ENCODE measurements at regions not wholly inside any gene's neighbourhood (a gene's known extent, or its start where the extent isn't known, plus 50 kb on each side); places are given as distances from the start of the nearest gene placed in this dataset.

DNA sequence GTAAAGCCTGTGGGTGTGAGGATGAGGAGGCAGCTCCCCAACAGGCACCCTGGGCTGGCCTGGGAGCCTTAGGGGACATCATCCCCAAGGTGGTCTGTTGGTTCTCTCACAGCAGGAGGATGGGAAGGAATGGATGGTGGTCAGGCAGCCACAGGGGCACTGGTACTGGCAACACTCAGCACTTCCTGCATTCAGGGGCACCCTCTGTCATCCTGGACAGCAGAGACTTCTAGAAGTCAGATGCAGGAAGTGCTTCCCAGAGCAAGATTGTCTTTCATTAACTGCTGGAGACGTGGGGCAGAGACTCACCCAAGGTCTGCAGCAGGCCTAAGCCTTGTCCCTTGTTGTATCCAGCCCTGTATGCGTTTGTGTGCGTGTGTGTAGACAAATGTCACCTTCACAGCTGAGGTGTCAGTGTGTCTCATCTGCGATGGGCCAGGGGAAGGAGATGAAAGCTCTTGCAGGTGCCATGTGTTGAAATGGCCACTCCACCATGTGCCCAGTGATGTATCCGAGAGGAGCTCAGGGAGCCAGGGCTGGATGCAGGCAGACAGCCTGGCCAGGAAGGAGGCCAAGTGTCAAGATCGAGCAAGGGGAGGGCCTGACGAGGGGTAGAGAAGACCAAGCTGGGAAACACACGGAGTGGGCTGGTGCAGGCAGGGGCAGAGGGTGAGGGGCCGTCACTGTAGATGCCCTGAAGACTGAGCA is 85.1 kb downstream of the PITPNM2 start:
- ChIA-PET CTCF (interaction anchor here (1.1 to 2.4 kb wide), 2 partner anchors 9 to 11 kb away, joined by 3 to 7 read pairs; no protein-coding TSS in a partner anchor), POLR2A (interaction anchor here (2.3 kb wide), 1 partner anchor 9 kb away, joined by 13 read pairs; no protein-coding TSS in a partner anchor)

DNA sequence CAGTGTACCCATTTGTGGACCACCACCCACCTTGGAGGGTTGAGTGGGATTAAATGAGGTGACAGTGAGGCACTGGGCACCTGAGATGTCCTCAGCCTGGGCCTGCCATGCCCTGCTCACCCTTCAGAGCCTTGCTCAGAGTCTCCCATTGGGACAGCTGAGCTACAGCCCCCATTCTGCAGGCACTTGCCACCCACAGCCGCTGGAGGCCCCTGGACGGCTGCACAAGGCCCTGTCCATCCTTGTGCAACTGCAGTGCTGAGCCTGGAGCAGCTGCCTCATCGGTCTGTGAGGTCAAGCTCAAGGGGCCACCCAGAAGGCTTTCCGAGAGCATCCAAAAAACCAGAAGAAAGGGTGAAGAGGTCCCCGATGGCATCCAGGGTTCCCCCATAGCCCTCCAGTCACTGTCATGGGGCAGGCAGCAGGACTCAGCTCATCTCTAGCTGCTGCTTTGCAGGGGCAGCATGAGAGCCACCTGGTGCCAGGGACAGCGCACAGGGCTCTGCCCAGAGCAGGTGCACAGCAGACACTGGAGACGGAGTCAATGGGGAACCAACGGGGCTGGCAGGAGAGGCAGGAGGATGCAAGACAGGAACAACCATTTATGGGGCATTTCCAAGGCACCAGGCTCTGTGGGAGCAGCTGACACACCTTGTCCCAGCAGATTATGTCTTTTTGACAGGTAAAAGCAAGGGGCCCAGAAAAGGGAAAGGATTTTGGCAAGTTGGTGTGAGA is 84.6 kb downstream of the ARL6IP4 start:
- H3K4me1 Mint-ChIP-seq: peaks cover 12% of the 10 kb centered on the region
- CTCF ChIA-PET: interaction anchor here (1.1 to 2.4 kb wide), 2 partner anchors 10 to 11 kb away, joined by 3 to 7 read pairs; no protein-coding TSS in a partner anchor
- H3K36me3 Mint-ChIP-seq (ENCODE audit: low read depth): no peaks in the 10 kb centered on the region
- no peak overlapping the region for H3K4me3 Mint-ChIP-seq
- no peak for DNase-seq
- no peak overlapping the region for H3K27ac Mint-ChIP-seq
- no peaks in the 10 kb centered on the region for H3K9me3 Mint-ChIP-seq
- POLR2A ChIA-PET: interaction anchor here (2.3 kb wide), 1 partner anchor 10 kb away, joined by 13 read pairs; no protein-coding TSS in a partner anchor
- H3K27me3 Mint-ChIP-seq: no peaks in the 10 kb centered on the region

More for the DNA sequence above, 85.1 kb downstream of the PITPNM2 start:
- no peak for DNase-seq
- Mint-ChIP-seq H3K27ac (no peak overlapping the region), H3K4me1 (peaks cover 15% of the 10 kb centered on the region), H3K27me3 (no peaks in the 10 kb centered on the region), H3K9me3 (no peaks in the 10 kb centered on the region), H3K4me3 (no peak overlapping the region), H3K36me3 (ENCODE audit: low read depth) (no peaks in the 10 kb centered on the region)

DNA sequence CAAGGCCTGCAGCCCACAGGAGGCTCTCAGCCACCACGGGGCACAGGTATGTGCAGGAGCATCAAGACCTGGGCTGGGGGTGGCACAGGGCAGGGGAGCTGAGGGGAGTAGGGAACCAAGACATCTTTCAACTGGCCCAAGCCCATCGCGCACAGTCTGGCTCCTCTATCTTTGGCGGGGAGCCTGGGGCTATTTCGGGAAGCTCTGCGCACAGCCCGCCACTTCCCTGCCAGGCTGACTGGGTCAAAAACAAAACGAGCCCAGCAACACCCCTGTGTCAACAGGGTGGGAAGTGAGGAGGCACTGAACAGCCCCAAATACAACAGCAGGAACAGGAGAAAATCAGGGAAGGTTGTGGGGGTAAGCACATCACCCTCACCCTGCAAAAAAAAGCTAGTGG is 83.9 kb downstream of the ARL6IP4 start:
- Mint-ChIP-seq H3K27ac (no peak overlapping the region), H3K27me3 (no peaks in the 10 kb centered on the region), H3K9me3 (no peaks in the 10 kb centered on the region), H3K4me3 (no peak overlapping the region), H3K4me1 (peaks cover 12% of the 10 kb centered on the region), H3K36me3 (ENCODE audit: low read depth) (no peaks in the 10 kb centered on the region)
- ChIA-PET CTCF (interaction anchor here (1.1 to 2.4 kb wide), 2 partner anchors 11 to 12 kb away, joined by 3 to 7 read pairs; no protein-coding TSS in a partner anchor), POLR2A (interaction anchor here (2.3 kb wide), 1 partner anchor 11 kb away, joined by 13 read pairs; no protein-coding TSS in a partner anchor)
- DNase-seq: no peak

DNA sequence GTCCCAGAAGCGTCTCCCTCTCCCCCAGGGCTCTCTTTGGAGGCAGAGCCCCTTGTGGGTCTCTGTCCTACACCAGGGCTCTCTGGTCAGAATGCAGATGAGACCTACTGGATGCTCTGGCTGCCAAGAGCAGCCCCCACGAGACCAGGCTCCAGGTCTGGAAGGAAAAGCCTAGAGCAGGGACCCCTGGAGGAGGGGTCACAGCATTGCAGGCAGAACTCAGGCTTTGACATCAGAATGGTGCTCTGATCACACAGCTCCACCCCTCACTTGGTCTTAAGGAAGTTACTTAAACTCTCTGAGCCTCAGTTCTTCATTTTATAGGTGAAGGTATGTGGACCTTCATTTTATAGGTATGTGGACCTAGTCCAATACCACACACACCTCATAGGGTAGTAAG is 83.1 kb downstream of the ARL6IP4 start:
- peaks cover 12% of the 10 kb centered on the region for H3K4me1 Mint-ChIP-seq
- no peak overlapping the region for H3K4me3 Mint-ChIP-seq
- POLR2A ChIA-PET: no interaction called here
- CTCF ChIA-PET: no interaction called here
- no peaks in the 10 kb centered on the region for H3K9me3 Mint-ChIP-seq
- H3K36me3 Mint-ChIP-seq (ENCODE audit: low read depth): no peaks in the 10 kb centered on the region
- DNase-seq: no peak
- no peaks in the 10 kb centered on the region for H3K27me3 Mint-ChIP-seq
- no peak overlapping the region for H3K27ac Mint-ChIP-seq

DNA sequence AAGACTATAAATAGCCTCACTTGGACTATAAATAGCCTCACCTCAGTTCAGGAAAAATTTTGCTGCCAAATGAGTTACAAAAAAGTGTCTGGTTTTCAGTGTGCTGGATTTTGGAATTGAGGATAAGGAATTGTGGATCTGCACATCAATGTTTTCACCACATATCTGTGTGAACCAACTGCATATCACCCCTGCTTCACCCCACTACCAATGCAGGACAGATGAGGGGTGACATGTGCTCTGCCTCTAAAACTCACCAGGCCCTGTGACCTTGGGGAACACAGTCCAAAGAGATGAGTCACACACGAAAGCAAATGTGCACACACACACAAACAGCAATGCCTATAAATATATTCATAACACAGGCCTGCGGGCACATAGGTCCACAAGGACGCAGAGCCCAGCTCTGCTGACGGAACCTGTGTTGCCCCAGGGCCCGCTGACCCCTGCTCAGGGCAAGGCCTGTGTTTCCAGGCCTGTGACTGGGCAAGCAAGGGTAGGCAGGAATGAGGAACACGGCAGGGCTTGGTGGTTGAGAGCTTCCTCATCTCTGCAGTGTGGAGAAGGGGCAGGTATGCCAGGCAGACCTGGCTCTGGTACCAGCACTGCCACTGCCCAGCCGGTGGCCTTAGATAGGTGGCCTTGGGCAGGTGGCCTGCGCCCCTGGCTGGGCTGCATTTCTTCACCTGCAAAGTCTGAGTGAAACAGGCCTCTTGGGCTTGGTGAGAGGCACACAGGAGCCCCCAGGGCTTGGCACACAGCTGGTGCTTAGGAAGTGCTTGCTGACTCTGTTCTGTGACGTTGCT is 82.4 kb downstream of the ARL6IP4 start:
- H3K4me3 Mint-ChIP-seq: no peak overlapping the region
- POLR2A ChIA-PET: interaction anchor here (0.6 kb wide), 1 partner anchor 57 kb away, joined by 3 read pairs; no protein-coding TSS in a partner anchor
- DNase-seq: no peak
- H3K27me3 Mint-ChIP-seq: no peaks in the 10 kb centered on the region
- no peaks in the 10 kb centered on the region for H3K36me3 Mint-ChIP-seq (ENCODE audit: low read depth)
- H3K27ac Mint-ChIP-seq: no peak overlapping the region
- no peaks in the 10 kb centered on the region for H3K9me3 Mint-ChIP-seq
- CTCF ChIA-PET: no interaction called here
- peaks cover 12% of the 10 kb centered on the region for H3K4me1 Mint-ChIP-seq

DNA sequence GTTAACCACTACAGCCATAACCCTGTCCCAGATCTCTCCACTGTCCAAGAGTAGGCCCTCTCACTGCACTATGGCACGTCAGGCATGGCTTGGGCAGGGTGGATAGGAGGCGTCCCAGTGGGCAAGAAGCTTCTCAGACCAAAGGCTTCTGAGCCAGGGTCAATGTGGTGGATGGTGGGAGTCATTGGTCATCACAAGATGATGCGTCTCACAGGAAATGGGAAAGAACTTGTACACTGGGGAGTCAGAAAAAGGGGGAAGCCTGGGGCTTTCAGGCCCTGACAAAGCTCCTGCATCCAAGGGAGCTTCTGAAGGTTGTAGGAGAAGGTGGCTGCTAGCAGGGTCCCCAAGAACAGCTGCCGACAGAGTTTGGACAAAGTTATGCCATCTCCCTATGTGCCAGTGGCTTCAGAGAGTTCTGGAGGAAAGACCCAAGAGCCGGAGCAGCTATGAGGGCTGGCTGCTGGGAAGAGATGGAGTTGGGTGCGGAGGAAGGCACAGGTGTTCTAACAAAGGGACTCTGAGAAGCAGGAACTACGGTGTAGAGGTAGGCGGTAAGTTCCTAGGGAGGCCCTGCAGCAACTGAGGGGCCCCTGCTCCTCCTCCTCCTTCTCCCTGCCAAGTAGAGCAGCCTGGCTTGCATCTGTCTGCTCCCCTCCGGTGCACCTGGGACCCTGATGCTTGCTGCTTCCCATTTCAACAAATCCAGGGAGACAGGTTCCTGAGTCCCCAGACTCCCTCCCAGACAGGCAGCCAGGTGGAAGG is 81.1 kb downstream of the ARL6IP4 start:
- no peaks in the 10 kb centered on the region for H3K27me3 Mint-ChIP-seq
- ChIA-PET CTCF (no interaction called here), POLR2A (interaction anchor here (1.3 to 1.4 kb wide), 2 partner anchors 14 to 15 kb away, joined by 3 to 4 read pairs; no protein-coding TSS in a partner anchor)
- H3K4me1 Mint-ChIP-seq: peaks cover 12% of the 10 kb centered on the region
- H3K27ac Mint-ChIP-seq: no peak overlapping the region
- H3K4me3 Mint-ChIP-seq: no peak overlapping the region
- H3K9me3 Mint-ChIP-seq: no peaks in the 10 kb centered on the region
- H3K36me3 Mint-ChIP-seq (ENCODE audit: low read depth): no peaks in the 10 kb centered on the region
- no peak for DNase-seq

DNA sequence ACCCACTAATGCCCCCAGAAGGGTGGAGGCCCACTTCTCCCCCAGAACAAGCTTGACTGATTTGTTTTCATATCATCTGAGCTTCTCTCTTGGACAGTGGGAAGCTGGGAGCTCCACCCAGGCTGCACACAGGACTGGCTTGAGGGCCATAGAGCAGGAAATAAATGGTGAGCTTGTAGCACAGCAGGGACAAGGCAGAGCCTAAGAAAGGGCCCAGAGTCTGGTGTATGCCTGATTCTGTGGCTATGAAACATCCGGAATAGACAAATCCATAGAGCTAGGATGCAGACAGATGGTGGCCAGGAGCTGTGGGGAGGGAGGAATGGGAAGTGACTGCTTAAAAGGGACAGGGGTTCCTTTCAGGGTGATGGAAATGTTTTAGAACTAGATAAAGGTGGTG is 79.0 kb downstream of the ARL6IP4 start:
- H3K4me3 Mint-ChIP-seq: no peak overlapping the region
- H3K36me3 Mint-ChIP-seq (ENCODE audit: low read depth): no peaks in the 10 kb centered on the region
- ChIA-PET POLR2A (interaction anchor here (0.9 to 1.9 kb wide), 2 partner anchors 15 to 17 kb away, joined by 3 to 6 read pairs; no protein-coding TSS in a partner anchor), CTCF (interaction anchor here (0.8 to 1.4 kb wide), 2 partner anchors 16 kb away, joined by 3 to 4 read pairs; no protein-coding TSS in a partner anchor)
- H3K27ac Mint-ChIP-seq: no peak overlapping the region
- no peak for DNase-seq
- no peaks in the 10 kb centered on the region for H3K9me3 Mint-ChIP-seq
- no peaks in the 10 kb centered on the region for H3K4me1 Mint-ChIP-seq
- no peaks in the 10 kb centered on the region for H3K27me3 Mint-ChIP-seq

DNA sequence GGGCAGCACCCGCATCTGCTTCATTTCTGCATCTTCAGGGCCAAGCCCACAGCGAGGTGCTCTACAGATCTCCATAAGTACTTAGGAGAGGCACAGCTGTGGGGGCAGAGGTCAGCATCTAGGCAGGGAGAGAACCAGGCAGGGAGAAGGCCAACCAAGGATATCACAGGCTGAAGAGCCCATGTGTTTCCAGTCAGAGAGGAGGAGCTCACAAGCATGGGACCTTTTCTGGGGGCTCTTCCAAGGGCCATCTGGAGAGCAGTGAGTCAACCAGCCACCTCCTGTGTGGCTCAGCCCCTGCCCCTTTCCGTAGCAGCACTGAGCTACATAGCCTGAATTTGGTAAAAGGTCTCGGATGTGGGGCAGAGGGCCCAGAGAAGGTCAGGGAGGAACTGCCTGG is 78.5 kb downstream of the ARL6IP4 start:
- no peaks in the 10 kb centered on the region for H3K27me3 Mint-ChIP-seq
- ChIA-PET POLR2A (interaction anchor here (0.9 to 1.9 kb wide), 2 partner anchors 16 to 18 kb away, joined by 3 to 6 read pairs; no protein-coding TSS in a partner anchor), CTCF (interaction anchor here (0.8 to 1.4 kb wide), 2 partner anchors 15 to 16 kb away, joined by 3 to 4 read pairs; no protein-coding TSS in a partner anchor)
- no peak overlapping the region for H3K4me3 Mint-ChIP-seq
- no peaks in the 10 kb centered on the region for H3K4me1 Mint-ChIP-seq
- H3K36me3 Mint-ChIP-seq (ENCODE audit: low read depth): no peaks in the 10 kb centered on the region
- DNase-seq: no peak
- no peaks in the 10 kb centered on the region for H3K9me3 Mint-ChIP-seq
- H3K27ac Mint-ChIP-seq: no peak overlapping the region

DNA sequence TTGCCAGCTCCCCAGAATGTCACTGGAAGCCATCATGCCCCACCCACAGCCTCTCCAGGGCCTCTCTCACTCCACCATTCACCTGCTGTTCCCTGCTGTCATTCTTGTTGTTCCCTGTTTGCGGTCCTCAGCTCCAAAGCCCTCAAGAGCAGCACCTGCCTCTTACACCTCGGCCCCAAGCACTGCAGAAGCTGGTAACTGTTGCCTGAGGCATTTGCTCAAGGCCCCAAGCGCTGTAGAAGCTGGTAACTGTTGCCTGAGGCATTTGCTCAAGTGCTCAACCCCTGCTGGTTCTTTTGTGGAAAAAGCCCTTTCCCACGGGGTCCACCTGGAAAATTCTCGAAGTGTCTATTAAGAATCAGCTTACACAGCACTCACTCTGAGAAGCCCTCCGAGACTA is 78.0 kb downstream of the ARL6IP4 start:
- ChIA-PET POLR2A (interaction anchor here (1.9 kb wide), 1 partner anchor 16 kb away, joined by 6 read pairs; no protein-coding TSS in a partner anchor), CTCF (no interaction called here)
- Mint-ChIP-seq H3K27me3 (no peaks in the 10 kb centered on the region), H3K4me3 (no peak overlapping the region), H3K36me3 (ENCODE audit: low read depth) (no peaks in the 10 kb centered on the region), H3K27ac (no peak overlapping the region), H3K9me3 (no peaks in the 10 kb centered on the region), H3K4me1 (no peaks in the 10 kb centered on the region)
- DNase-seq: no peak

DNA sequence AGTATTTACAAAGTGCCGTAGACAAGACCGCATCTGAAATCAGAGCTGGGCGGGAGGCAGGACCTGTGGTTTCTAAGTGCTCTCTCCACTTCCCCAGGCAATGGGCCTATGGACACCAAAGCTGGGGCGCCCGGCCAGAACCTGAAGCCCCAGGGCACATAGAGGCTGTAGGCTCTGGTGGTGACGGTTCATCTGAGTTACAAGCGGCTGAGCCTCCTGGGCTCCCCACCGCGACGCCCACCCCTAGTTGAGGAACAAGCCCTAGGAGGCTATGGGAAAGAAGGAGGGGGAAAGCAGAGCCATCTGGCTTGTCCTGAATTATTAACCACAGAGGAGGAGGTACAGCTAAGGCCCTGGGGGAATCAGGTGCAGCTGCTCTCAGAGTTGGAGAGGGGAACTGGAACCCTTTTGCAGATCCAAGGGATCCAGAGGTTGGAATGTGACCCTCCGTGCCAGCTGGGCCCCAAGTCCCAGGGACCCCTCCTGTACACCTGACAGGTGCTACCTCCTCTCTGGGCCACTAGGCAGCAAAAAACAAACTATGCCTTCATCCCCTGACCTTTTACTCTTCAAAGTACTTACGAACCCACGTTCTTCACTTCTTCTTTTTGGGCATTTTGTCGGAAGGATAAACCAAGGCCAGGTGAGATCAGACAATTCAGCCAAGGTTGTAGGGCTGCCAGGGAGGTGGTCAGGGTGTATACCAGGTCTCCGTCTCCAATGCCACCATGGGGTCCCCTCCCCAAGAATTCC is 77.2 kb downstream of the ARL6IP4 start:
- H3K4me1 Mint-ChIP-seq: no peaks in the 10 kb centered on the region
- H3K27ac Mint-ChIP-seq: no peak overlapping the region
- no peak for DNase-seq
- no peaks in the 10 kb centered on the region for H3K36me3 Mint-ChIP-seq (ENCODE audit: low read depth)
- no peaks in the 10 kb centered on the region for H3K9me3 Mint-ChIP-seq
- CTCF ChIA-PET: no interaction called here
- H3K27me3 Mint-ChIP-seq: no peaks in the 10 kb centered on the region
- no peak overlapping the region for H3K4me3 Mint-ChIP-seq
- POLR2A ChIA-PET: interaction anchor here (1.9 kb wide), 1 partner anchor 17 kb away, joined by 6 read pairs; no protein-coding TSS in a partner anchor

DNA sequence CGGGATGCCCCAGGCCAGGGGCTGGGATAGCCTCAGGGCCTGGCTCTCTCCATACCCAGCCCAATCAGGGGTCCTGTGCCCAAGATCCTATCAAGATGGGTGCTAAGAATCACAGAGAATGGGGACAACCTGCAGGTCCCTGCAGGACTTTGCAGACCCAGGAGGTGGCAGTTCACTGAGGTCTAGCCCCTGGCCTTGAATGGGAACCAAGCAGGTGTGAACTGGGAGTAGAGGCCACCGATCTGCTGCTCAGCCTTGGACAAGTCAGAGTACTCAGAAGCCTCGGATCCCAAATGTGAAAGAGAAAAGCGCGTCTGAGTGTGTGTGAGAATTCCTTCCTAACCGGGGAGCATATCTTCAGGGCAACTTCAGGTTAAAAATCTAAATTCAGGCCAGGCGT is 76.2 kb downstream of the ARL6IP4 start:
- Mint-ChIP-seq H3K27me3 (no peaks in the 10 kb centered on the region), H3K4me1 (no peaks in the 10 kb centered on the region), H3K36me3 (ENCODE audit: low read depth) (no peaks in the 10 kb centered on the region), H3K4me3 (no peak overlapping the region), H3K27ac (no peak overlapping the region), H3K9me3 (no peaks in the 10 kb centered on the region)
- no peak for DNase-seq
- ChIA-PET CTCF (no interaction called here), POLR2A (interaction anchor here (0.5 to 0.9 kb wide), 2 partner anchors 13 to 517 kb away, joined by 3 to 4 read pairs; no protein-coding TSS in a partner anchor)

Data from activated CD4-positive, alpha-beta memory T cell treated with anti-CD3 and anti-CD28 coated beads, Interleukin-2, amount 10 ng/mL, durations not matched to agents 7 days and 5 days (primary cell).